Thymus (tissue), 11 donors: ENCODE measurements at regions not wholly inside any gene's neighbourhood (a gene's known extent, or its start where the extent isn't known, plus 50 kb on each side); places are given as distances from the start of the nearest gene placed in this dataset.

Experiments used
- DNase-seq, 9 donors: peaks; one replicate each; pipeline ENCODE4 v3.0.0-alpha.2; 2013; ENCODE audit warnings: low spot score in 9 of 9, low read depth in 6 of 9, missing footprints in 1 of 9
- H3K27ac ChIP-seq, 2 donors: one replicate each; pipeline ENCODE4 v1.5.1; 2013; ENCODE audit warnings: control low read depth in 1 of 2, low read depth in 1 of 2, low read length in 1 of 2, mild to moderate bottlenecking in 1 of 2, moderate library complexity in 1 of 2
- H3K27me3 ChIP-seq, 2 donors: one replicate each; pipeline ENCODE4 v1.5.1; 2013; ENCODE audit warnings: low read length in 1 of 2; ENCODE audit not compliant: control insufficient read depth in 2 of 2, insufficient read depth in 1 of 2
- H3K36me3 ChIP-seq, 2 donors: one replicate each; pipeline ENCODE4 v1.5.1; 2013; ENCODE audit warnings: low read length in 1 of 2, mild to moderate bottlenecking in 1 of 2, moderate library complexity in 1 of 2; ENCODE audit not compliant: control insufficient read depth in 2 of 2, insufficient read depth in 2 of 2
- H3K4me1 ChIP-seq, 2 donors: one replicate each; pipeline ENCODE4 v1.5.1; 2013; ENCODE audit warnings: low read length in 2 of 2; ENCODE audit not compliant: control insufficient read depth in 2 of 2, insufficient read depth in 2 of 2
- H3K4me3 ChIP-seq, 2 donors: one replicate each; pipeline ENCODE4 v1.5.1; 2013; ENCODE audit warnings: low read length in 2 of 2, control low read depth in 1 of 2, mild to moderate bottlenecking in 1 of 2
- H3K9me3 ChIP-seq, 2 donors: one replicate each; pipeline ENCODE4 v1.5.1; 2013; ENCODE audit warnings: low read length in 1 of 2, mild to moderate bottlenecking in 1 of 2; ENCODE audit not compliant: control insufficient read depth in 2 of 2, insufficient read depth in 1 of 2
- WGBS: extraction: QIAGEN DNeasy Blood & Tissue Kit; methylation state at CpG from one replicate; pipeline ENCODE4 v1.1.7; 2013; 5-methylcytosine and 5-hydroxymethylcytosine counted together
- donor health status: healthy.

DNA sequence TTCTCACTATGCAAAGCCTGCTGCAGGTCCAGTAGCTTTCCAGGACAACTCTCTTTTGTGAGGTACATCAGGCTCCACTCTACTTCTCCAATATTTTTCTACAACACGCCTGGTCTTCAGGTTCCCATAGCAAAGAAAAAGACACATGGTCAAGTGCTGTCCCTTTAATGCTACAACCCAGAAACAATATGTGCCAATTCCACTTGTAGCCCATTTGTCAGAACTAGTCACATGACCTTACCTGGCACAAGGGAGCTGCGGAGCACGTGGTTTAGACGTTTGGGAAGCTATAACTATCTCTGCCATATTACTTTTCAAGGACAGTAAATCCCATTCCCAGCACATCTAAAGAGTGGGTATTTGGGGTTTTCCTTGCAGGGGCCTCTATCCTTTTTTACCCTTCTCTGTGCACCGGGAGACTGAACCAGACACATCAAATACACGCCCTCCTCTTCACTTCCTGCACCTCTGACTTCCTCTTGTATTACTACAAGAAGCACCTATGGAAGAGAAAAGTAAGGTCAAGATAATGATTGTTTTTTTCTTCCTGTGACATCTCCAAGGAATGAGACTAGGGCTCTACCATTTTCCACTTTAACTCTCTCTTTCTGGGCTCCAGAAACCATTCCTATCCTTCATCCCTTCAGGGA is 237.6 kb downstream of the ETS1 start:
- Histone ChIP-seq H3K9me3 (no peaks in the 10 kb centered on the region), H3K4me3 (no peak overlapping the region), H3K36me3 (no peaks in the 10 kb centered on the region), H3K27ac (peak overlapping the region in 1 of 2 donors; percentile 62), H3K27me3 (no peaks in the 10 kb centered on the region), H3K4me1 (peaks cover 10 to 18% of the 10 kb centered on the region in 2 donors)
- WGBS: 67% methylated on average over 6 of the region's 6 CpGs
- DNase-seq: peak in 3 of 9 donors; percentile 46 to 66 (median 50)

DNA sequence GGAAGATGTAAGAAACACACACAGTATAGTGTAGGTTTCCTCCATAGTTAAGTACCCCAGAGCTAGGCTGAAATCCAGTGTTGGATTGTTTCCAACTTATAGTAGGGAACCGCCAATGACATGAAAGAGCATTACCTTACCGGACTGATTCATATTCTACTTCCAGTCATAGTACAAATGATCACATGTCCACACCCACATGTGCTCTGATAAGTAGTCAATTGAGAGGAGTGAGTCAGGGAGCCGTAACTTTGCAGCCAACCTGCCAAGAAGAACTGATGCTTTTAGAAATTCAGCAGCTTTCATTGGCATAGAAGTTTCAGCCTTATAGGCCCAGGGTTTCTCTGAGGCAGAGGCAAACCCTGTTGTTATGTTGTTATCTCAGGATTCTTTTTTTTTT is 240.6 kb downstream of the ETS1 start:
- no peaks in the 10 kb centered on the region for H3K9me3 ChIP-seq
- no peak overlapping the region for H3K27ac ChIP-seq

DNA sequence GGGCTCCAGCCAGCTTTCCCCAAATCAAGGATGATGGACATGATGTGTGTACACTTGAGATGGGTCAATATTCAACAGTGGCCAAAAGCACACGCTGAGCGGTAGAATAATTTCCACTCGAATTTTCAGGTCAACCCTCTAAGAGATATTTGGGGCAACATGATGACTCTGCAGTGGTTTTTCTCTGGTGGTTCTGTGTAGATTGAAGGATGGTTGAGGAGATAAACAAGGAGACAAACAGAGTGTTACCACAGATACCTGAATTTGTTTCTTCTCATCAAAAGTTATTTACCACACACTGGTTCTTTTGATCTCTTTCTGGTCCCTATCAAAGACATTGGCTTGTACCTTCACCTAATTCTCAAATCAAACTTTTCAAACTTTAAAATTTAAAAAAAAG is 242.0 kb downstream of the ETS1 start:
- Histone ChIP-seq H3K4me3 (no peak overlapping the region), H3K36me3 (no peaks in the 10 kb centered on the region), H3K4me1 (peaks cover 32 to 46% of the 10 kb centered on the region in 2 donors), H3K9me3 (no peaks in the 10 kb centered on the region), H3K27ac (no peak overlapping the region), H3K27me3 (no peaks in the 10 kb centered on the region)
- peak in 1 of 9 donors; percentile 56 for DNase-seq
- 84% methylated on average over 3 of the region's 3 CpGs for WGBS

More for the DNA sequence above, 240.6 kb downstream of the ETS1 start:
- no peaks in the 10 kb centered on the region for H3K27me3 ChIP-seq
- WGBS: 78% methylated on average over 3 of the region's 3 CpGs
- no peak overlapping the region for H3K4me3 ChIP-seq
- H3K36me3 ChIP-seq: no peaks in the 10 kb centered on the region
- H3K4me1 ChIP-seq: peaks cover 27 to 33% of the 10 kb centered on the region in 2 donors
- DNase-seq: no peak

DNA sequence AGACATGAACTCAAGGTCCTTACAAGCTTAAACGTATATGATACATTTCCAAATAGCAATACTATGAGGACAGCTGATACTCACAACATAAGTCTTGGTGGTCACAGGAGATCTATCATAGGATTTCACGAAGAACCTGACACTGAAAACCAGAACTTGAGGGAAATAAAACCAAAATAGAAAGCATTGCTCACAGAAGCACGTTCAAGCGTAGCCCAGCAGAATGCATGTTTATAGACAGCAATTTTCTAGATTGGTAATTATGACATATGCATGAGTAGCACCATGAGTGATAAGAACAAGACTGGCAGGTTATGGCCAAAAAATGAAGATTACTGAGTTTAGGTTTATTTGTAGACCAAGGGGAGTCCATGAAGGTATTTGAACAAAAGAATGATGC is 243.5 kb downstream of the ETS1 start:
- H3K4me3 ChIP-seq: no peak overlapping the region
- DNase-seq: no peak
- H3K36me3 ChIP-seq: no peaks in the 10 kb centered on the region
- 82% methylated on average over 4 of the region's 4 CpGs for WGBS
- H3K27me3 ChIP-seq: no peaks in the 10 kb centered on the region
- peaks cover 25 to 35% of the 10 kb centered on the region in 2 donors for H3K4me1 ChIP-seq
- H3K27ac ChIP-seq: no peak overlapping the region
- H3K9me3 ChIP-seq: no peaks in the 10 kb centered on the region

DNA sequence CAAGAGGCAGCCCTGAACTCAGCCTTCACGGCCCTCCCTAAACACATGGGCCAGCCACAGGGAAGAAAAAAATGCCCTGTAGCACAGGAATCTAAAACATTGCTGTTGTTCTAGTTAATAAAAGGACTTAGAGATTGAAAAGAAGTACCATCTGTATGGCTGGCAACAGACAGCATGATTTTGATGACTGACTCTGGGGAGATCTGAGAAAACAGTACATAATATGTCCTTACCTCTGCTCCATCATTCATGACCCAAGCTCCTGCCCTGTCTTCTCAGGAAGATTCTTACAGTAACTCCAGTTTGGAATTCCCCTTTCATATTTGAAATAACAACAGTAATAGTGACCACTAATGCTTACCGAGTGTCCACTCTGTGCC is 244.2 kb downstream of the ETS1 start:
- no peak for DNase-seq
- WGBS: 48% methylated on average over 2 of the region's 2 CpGs
- Histone ChIP-seq H3K27ac (peak overlapping the region; percentile 86 to 87), H3K27me3 (no peaks in the 10 kb centered on the region), H3K36me3 (no peaks in the 10 kb centered on the region), H3K4me1 (peaks cover 25 to 35% of the 10 kb centered on the region in 2 donors), H3K4me3 (no peak overlapping the region), H3K9me3 (no peaks in the 10 kb centered on the region)

DNA sequence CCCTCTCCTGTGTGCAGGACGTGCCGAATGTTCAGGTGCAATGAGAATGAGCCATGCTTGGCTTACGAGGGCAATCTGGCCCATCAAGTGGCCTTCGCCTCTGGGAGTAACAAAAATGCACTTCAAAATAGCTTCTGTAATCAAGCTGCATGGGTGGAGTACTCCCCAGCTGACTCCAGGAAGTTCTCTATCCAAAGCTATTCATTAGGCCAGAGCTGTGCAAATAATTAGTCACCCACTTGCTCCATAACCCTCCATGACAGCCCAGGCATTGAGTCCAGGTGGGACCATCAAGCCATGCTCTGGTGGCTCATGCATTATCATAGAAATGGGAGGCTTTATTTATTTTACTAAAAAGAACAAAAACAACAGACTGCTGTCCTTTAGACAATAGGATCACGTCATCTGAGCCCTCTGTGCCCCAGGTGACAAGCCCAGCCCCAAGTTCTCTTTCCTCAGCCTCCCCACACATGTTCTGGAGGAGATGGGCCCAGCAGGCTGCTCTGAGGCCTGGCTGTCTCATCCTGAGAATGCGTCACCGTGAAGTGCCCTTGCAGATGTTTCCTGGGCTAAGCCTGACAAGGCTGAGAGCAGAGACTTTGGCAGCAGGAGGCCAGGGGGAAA is 244.7 kb downstream of the ETS1 start:
- peak in 4 of 9 donors; percentile 39 to 82 (median 66) for DNase-seq
- 56% methylated on average over 7 of the region's 7 CpGs for WGBS
- H3K4me1 ChIP-seq: peaks cover 25 to 35% of the 10 kb centered on the region in 2 donors

DNA sequence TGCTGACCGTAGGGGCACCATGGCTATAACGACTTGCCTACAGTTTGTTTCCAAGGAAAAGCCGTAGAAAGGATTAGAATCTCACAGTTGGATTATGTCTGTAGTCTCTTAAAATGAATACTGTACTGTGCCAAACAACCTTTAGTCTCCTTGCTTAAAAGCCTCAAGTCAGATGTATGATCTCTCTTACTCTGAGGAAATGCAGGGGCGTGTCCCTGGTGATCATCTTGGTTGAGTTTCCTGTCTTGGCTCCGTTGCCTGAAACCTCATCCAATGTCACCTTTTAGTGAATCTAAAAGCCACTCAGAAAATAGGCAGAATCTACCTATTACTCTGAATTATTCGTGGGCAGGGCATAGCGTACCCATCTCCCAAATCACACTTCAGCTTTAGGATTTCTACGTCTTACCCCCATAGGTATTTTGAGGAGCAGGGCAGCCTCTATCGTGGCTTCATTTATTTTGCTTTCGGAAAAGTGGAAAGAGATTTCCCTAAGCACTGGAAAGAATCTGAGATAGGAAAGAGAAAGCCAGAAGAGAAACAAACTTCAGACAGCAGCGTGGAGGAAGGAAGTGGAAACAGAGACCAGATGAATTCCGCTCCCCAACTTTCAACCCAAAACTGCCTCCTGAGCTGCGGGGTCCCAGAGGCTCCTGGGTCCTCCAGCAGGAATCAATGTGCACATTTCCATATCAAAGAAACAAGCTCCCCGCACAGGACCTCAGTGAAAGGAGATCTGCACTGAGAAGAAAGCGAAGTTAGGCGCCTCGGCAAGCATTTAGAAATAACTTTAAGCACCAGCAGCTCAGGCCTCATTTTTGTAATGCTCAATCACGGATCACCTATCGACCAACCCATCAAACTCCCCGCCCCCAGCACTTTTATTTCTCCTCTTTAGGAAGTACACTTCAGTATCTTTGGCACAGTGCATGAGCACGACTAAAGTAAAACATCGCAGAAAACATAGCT is 245.8 kb downstream of the ETS1 start:
- Histone ChIP-seq H3K9me3 (no peaks in the 10 kb centered on the region), H3K27me3 (no peaks in the 10 kb centered on the region), H3K4me3 (no peak overlapping the region), H3K36me3 (no peaks in the 10 kb centered on the region), H3K4me1 (peaks cover 25 to 35% of the 10 kb centered on the region in 2 donors), H3K27ac (peak overlapping the region; percentile 80 to 86)
- peak in 6 of 9 donors; percentile 61 to 91 (median 72) for DNase-seq
- 77% methylated on average over 22 of the region's 22 CpGs for WGBS

More for the DNA sequence above, 244.7 kb downstream of the ETS1 start:
- no peaks in the 10 kb centered on the region for H3K9me3 ChIP-seq
- peak overlapping the region; percentile 86 to 87 for H3K27ac ChIP-seq
- H3K27me3 ChIP-seq: no peaks in the 10 kb centered on the region
- no peak overlapping the region for H3K4me3 ChIP-seq
- no peaks in the 10 kb centered on the region for H3K36me3 ChIP-seq

DNA sequence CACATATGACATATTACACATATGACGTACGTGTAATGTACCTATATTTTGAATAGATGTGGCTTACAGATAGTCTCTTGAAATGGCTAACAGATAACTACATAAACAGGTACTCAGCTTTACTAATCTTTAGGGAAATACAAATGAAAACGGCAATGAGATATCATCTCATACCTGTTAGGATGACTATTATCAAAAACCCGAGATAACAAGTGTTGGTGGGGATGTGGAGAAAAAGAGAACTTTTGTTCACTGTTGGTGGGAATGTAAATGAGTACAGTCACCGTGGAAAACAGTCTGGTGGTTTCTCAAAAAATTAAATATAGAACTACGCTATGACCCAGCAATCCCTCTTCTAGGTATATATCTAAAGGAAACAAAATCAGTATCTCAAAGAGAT is 247.6 kb downstream of the ETS1 start:
- H3K9me3 ChIP-seq: no peaks in the 10 kb centered on the region
- H3K4me3 ChIP-seq: no peak overlapping the region
- WGBS: 74% methylated on average over 6 of the region's 6 CpGs
- no peaks in the 10 kb centered on the region for H3K27me3 ChIP-seq
- H3K4me1 ChIP-seq: peaks cover 22 to 30% of the 10 kb centered on the region in 2 donors
- no peak overlapping the region for H3K27ac ChIP-seq
- H3K36me3 ChIP-seq: no peaks in the 10 kb centered on the region
- DNase-seq: no peak

DNA sequence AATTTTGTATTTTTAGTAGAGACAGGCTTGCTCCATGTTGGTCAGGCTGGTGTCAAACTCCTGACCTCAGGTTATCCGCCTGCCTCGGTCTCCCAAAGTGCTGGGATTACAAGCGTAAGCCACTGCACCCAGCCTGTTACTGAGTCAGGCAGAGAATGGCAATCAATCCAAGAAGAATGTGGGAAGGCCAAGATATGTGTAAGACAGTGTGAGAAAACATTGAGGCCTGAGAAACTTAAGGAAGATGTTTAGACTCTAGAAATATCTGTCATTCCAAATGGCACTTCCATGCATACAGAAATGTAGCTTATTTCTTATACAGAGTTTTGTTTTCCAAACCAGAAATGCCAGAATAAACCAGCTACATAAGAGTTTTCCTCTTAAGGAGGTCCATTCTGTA is 248.5 kb downstream of the ETS1 start:
- 97% methylated on average over 3 of the region's 3 CpGs for WGBS
- Histone ChIP-seq H3K27ac (no peak overlapping the region), H3K9me3 (no peaks in the 10 kb centered on the region), H3K4me3 (no peak overlapping the region), H3K4me1 (peaks cover 22 to 33% of the 10 kb centered on the region in 2 donors), H3K36me3 (no peaks in the 10 kb centered on the region), H3K27me3 (no peaks in the 10 kb centered on the region)
- no peak for DNase-seq
